RKO (cell line): ENCODE measurements at regions not wholly inside any gene's neighbourhood (a gene's known extent, or its start where the extent isn't known, plus 50 kb on each side); places are given as distances from the start of the nearest gene placed in this dataset.

Source experiments
- DNase-seq: peaks from one replicate; pipeline ENCODE4 v3.0.0-alpha.2; 2016; ENCODE audit warnings: low spot score

GRCh38 chr10:130720235-130720634 lies 584.0 kb downstream of the GLRX3 start:
- no peak for DNase-seq

- no peak for DNase-seq
These were observed 585.8 kb downstream of the GLRX3 start for GRCh38 chr10:130721971-130722370.

- no peak for DNase-seq
These were observed 587.5 kb downstream of the GLRX3 start for GRCh38 chr10:130723704-130724103.

GRCh38 chr10:130725474-130725970 lies 586.0 kb downstream of the TCERG1L start:
- no peak for DNase-seq

- DNase-seq, result no peak
These were observed 584.4 kb downstream of the TCERG1L start for GRCh38 chr10:130726996-130727725.

GRCh38 chr10:130727766-130728490 lies 583.6 kb downstream of the TCERG1L start:
- no peak for DNase-seq

GRCh38 chr10:130728531-130729215 lies 582.8 kb downstream of the TCERG1L start:
- no peak for DNase-seq

- DNase-seq, result no peak
These were observed 581.6 kb downstream of the TCERG1L start for GRCh38 chr10:130729876-130730275.

GRCh38 chr10:130737186-130737585 lies 574.3 kb downstream of the TCERG1L start:
- no peak for DNase-seq

GRCh38 chr10:130737621-130738020 lies 573.9 kb downstream of the TCERG1L start:
- DNase-seq, result peak; percentile 37

GRCh38 chr10:130739016-130739756 lies 572.3 kb downstream of the TCERG1L start:
- no peak for DNase-seq

GRCh38 chr10:130739757-130740145 lies 571.8 kb downstream of the TCERG1L start:
- DNase-seq, result no peak

- no peak for DNase-seq
These were observed 571.4 kb downstream of the TCERG1L start for GRCh38 chr10:130740166-130740565.

- no peak for DNase-seq
These were observed 570.4 kb downstream of the TCERG1L start for GRCh38 chr10:130740915-130741750.

GRCh38 chr10:130741901-130742855 lies 569.3 kb downstream of the TCERG1L start:
- no peak for DNase-seq

GRCh38 chr10:130742941-130743675 lies 568.4 kb downstream of the TCERG1L start:
- DNase-seq, result no peak

GRCh38 chr10:130743751-130744271 lies 567.7 kb downstream of the TCERG1L start:
- no peak for DNase-seq

GRCh38 chr10:130744631-130745030 lies 566.9 kb downstream of the TCERG1L start:
- no peak for DNase-seq

- no peak for DNase-seq
These were observed 566.3 kb downstream of the TCERG1L start for GRCh38 chr10:130745251-130745650.
